Skeletal muscle cell (primary cell): ENCODE measurements at regions not wholly inside any gene's neighbourhood (a gene's known extent, or its start where the extent isn't known, plus 50 kb on each side); places are given as distances from the start of the nearest gene placed in this dataset.

Experiments
- DNase-seq: peaks from one replicate; pipeline ENCODE4 v3.0.0-alpha.2; 2010; ENCODE audit warnings: low read depth
- H3K4me3 ChIP-seq: 2 replicates; pipeline ENCODE4 v1.5.1; 2011; ENCODE audit warnings: low read depth, mild to moderate bottlenecking, control low read depth, low read length, moderate library complexity

DNA sequence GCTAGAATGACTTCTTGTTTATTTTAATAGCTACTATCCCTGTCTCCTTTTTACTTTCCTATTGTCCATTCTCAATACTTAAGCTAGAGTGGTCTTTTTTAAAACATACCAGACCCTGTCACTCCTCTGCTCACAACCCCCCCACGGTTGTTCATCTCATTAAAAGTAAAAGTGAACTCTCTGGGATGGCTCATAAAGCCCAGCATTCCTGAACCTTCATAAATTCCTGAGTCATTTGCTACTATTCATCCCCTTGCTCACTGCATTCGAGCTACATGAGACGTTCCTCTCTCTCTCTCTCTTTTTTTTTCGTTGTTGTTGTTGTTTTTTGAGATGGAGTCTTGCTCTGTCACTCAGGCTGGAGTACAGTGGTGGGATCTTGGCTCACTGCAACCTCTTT, 148.7 kb upstream of the DSEL start:
- no peak overlapping the region for H3K4me3 ChIP-seq
- DNase-seq: peak; percentile 45

- no peak for DNase-seq
- no peak overlapping the region for H3K4me3 ChIP-seq
Observed at GRCh38 chr18:67662996-67663395, 146.5 kb upstream of the DSEL start.

GRCh38 chr18:67661555-67661954, 145.0 kb upstream of the DSEL start:
- DNase-seq: no peak
- no peak overlapping the region for H3K4me3 ChIP-seq

GRCh38 chr18:67654101-67654500, 137.6 kb upstream of the DSEL start:
- no peak for DNase-seq
- H3K4me3 ChIP-seq: no peak overlapping the region

DNA sequence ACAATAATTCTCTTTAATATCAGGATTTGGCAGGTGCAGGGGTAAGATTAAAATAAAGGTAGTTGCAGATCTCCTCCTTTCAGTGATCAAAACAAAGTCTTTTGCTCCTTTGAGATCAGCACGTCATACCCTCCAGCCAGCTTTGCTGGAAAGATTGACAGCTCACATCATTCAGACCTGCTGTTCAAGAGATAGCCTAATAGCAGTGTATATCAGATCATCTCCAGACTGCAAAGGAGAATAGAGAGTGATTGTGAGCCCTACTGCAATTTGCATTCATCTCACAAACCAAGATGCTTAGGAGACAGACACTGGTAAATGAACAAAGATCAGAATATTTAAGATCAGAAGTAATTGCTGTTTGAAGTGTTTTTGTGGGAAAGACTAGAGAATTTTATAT, 135.8 kb upstream of the DSEL start:
- DNase-seq: no peak
- H3K4me3 ChIP-seq: no peak overlapping the region

DNA sequence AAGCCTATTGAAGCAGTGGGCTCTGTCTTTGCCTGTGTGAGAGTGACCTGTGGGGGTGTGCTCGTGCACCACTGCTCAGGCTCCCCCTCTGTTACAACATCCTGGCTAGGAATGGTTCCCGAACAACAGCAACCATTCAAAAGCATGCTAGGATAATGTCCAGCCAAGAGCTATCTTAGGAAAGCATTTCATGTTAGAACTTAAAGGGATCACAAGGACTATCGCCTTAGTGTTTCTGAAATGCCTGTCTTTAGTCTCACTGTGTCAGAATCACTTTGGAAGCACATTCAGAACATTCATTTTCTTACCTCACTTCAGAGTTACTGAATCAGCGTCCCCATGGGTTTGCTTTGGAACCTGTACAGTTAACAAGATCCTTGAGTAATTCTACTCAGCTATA, 134.9 kb upstream of the DSEL start:
- DNase-seq: peak; percentile 84
- no peak overlapping the region for H3K4me3 ChIP-seq

DNA sequence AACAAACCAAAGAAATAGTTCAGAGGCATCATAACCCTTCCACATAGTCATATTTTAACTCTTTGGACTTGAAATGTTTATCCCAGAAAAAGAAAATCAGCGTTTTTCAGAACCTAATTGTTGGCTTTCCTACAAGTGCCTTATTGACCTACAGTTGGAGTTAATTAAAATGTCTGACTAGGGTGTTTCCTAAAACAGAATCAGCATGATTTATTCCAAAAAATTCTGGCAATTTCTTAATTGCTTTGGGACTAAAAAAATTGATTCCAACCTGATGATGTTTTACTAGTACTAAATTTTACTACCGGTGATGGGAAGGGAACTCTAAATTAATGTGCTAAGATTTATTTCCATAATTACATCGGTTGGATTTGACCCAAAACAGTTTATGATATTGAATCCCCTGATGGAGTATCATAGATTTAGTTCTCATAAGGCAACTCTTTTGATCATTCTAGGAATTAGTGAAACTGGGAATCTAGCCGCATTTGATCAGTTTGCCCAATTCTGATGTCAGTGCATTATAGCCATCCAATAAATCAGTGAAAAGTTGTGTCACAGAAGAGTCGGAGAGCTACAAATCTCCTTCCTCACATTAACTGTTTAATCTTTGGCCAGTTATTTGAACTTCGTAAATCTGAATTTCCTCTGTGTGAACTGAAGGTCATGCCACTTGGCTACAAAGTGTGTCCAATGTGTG, 134.3 kb upstream of the DSEL start:
- no peak overlapping the region for H3K4me3 ChIP-seq
- DNase-seq: no peak

- no peak for DNase-seq
- H3K4me3 ChIP-seq: no peak overlapping the region
Observed at GRCh38 chr18:67646890-67647289, 130.4 kb upstream of the DSEL start.

DNA sequence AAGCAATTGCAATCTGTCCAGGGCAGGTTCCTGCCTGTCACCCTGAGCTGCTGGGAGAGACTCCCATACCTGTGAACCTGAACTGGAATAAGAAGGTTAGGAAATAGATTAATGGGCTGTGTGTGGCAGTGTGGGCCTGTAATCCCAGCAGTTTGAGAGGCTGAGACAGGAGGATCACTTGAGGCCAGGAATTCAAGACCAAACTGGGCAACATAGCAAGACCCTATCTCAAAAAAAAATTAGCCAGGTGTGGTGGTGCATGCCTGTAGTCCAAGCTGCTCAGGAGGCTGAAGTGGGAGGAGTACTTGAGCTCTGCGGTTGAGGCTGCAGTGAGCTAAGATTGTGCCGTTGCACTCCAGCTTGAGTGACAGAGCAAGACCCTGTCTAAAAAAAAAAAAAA, 127.7 kb upstream of the DSEL start:
- DNase-seq: no peak
- H3K4me3 ChIP-seq: no peak overlapping the region

DNA sequence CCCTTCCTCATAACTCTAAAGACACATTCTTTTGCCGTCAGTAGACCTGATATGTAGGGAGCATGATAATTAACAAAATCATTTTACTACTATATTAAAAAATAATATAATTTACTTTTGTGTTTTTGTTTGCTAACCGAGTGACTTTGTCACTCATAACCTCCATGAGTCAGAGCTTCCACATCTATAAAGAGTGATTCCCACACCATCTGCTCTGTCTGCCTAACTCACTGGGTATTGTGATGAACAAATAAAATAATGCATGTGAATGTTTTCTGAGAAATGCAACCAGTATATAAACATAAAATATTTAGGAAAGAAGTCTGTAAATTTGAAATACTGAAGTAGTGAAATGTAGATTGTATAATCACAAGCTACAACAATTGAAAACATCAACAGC, 123.4 kb upstream of the DSEL start:
- no peak for DNase-seq
- H3K4me3 ChIP-seq: no peak overlapping the region

- DNase-seq: no peak
- H3K4me3 ChIP-seq: no peak overlapping the region
Observed at GRCh38 chr18:67636597-67637385, 120.3 kb upstream of the DSEL start.

GRCh38 chr18:67634631-67635338, 118.3 kb upstream of the DSEL start:
- no peak overlapping the region for H3K4me3 ChIP-seq
- no peak for DNase-seq

DNA sequence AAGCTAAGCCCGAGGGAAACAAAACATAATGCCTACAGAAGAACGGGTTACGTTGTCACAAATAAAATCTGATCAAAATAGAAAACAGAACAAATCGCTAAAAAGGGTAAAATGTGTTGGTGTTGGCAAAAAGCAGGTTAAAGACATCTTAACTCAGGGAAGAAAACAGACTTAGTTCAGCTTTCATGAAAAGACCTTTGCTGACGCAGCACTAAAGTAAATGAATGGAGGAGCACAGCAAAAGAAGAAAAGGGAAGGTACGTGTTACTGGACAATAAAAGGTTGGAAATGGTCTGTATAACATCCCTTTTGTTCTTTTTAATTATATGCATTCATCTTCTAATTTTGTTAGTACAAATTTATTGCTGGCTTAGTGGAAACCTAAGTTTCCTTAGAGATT, 117.4 kb upstream of the DSEL start:
- no peak overlapping the region for H3K4me3 ChIP-seq
- DNase-seq: no peak

GRCh38 chr18:67621906-67622305, 105.4 kb upstream of the DSEL start:
- no peak for DNase-seq
- H3K4me3 ChIP-seq: no peak overlapping the region

GRCh38 chr18:67621049-67621713, 104.7 kb upstream of the DSEL start:
- no peak overlapping the region for H3K4me3 ChIP-seq
- DNase-seq: no peak

DNA sequence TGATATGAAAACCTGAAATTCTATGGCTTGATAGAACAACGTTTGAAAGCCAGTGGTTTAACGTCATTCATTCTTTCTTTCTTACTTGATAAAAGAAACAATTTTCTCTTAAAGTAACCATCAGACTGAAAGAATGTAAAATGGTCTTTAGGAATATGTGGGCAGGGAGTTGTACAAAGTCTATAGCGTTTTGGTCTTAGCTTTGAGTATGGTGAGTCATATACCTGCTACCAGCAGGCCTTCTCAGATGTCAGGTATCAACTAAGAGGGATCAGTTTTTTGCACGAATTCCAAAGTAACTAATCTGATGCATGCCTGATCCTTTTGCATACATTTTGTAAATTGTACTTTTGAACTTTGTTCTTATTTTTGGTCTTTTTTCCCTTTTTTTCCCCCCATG, 101.5 kb upstream of the DSEL start:
- no peak for DNase-seq
- H3K4me3 ChIP-seq: no peak overlapping the region

DNA sequence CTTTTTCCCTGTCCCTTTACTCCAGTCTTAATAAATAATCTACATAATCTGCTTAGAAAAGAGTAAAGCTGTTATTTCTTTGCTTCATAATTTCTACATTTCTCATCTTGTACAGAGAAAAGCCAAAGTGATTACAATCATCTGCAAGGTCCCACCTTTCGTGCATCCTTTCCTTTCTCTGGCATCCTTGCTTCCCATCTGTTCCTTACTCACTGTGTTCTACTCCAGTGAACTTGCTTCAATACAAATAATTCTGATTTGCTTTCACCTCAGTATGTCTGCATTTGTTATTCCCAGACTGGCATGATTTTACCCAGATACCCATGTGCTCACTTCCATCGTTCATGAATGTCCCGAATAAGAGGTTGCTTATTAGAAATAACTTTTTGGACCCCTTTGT, 99.4 kb upstream of the DSEL start:
- no peak for DNase-seq

GRCh38 chr18:67613731-67614130, 97.2 kb upstream of the DSEL start:
- no peak overlapping the region for H3K4me3 ChIP-seq
- no peak for DNase-seq

More for the DNA sequence above, 99.4 kb upstream of the DSEL start:
- H3K4me3 ChIP-seq: no peak overlapping the region

DNA sequence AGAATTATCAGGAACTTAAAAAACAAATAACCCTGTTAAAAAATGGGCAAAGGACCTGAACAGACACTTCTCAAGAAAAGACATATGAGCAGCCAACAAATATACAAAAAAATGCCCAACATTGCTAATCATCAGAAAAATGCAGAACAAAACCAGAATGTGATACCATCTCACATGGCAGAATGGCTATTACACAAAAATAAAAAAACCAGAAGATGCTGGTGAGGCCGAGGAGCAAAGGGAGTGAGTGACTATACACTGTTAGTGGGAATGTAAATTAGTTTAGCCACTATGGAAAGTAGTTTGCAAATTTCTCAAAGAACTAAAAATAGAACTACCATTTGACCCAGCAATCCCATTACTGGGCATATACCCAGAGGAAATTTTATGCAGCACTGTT, 95.8 kb upstream of the DSEL start:
- H3K4me3 ChIP-seq: no peak overlapping the region
- no peak for DNase-seq

- no peak overlapping the region for H3K4me3 ChIP-seq
- DNase-seq: no peak
Observed at GRCh38 chr18:67608615-67609273, 92.2 kb upstream of the DSEL start.
